ENCODE measurements at regions not wholly inside any gene's neighbourhood (a gene's known extent, or its start where the extent isn't known, plus 50 kb on each side); places are given as distances from the start of the nearest gene placed in this dataset.
A peak's percentile ranks its signal among the peaks of the same experiment; 100 is the strongest.

- TF ChIP-seq POLR2A (IDR thresholded peaks at IDR 0.05; ENCODE audit: low read depth, low read length): no peak
- TF ChIP-seq CTCF (IDR thresholded peaks at IDR 0.05; ENCODE audit: extremely low read depth in 1 of 2, insufficient read depth in 1 of 2, low read depth in 1 of 2, low read length in 2 of 2): no peak
- TF ChIP-seq POLR2AphosphoS5 (IDR thresholded peaks at IDR 0.05; ENCODE audit: insufficient read depth, low read depth, low read length): no peak
- no peak for TF ChIP-seq EZH2 (IDR thresholded peaks at IDR 0.05; ENCODE audit: borderline replicate concordance, low read depth, low read length, severe bottlenecking)
- peak; percentile 15 for TF ChIP-seq JUN (IDR thresholded peaks at IDR 0.05; ENCODE audit: borderline replicate concordance, insufficient read depth, insufficient read length, low read depth)
- no peak for TF ChIP-seq MAX (IDR thresholded peaks at IDR 0.05; ENCODE audit: insufficient read depth, insufficient read length)
- no peak for TF ChIP-seq FOS (IDR thresholded peaks at IDR 0.05; ENCODE audit: borderline replicate concordance, insufficient read depth, low read length)
- TF ChIP-seq MYC (IDR thresholded peaks at IDR 0.05; ENCODE audit: low read depth, low read length): no peak
Observed at GRCh38 chr7:155950898-155951553, 138.8 kb upstream of the SHH start.
